Omental fat pad (tissue), 3 donors: ENCODE measurements at regions not wholly inside any gene's neighbourhood (a gene's known extent, or its start where the extent isn't known, plus 50 kb on each side); places are given as distances from the start of the nearest gene placed in this dataset.
"Not testable (repeated sequence)": the region's sequence is repeated elsewhere in the genome, so short reads cannot be mapped to it uniquely, and the experiment has no call there.

Experiments
- ATAC-seq: fragments of 150-250 bp; one replicate; pipeline ENCODE4 v1.9.1; 2016; ENCODE audit warnings: mild to moderate bottlenecking, moderate library complexity; ENCODE audit not compliant: low FRiP score
- DNase-seq: peaks from one replicate; pipeline ENCODE4 v3.0.0-alpha.2; 2019; ENCODE audit warnings: low spot score
- TF ChIP-seq, protein P1 (sequence below), 3 donors: fragments of 450-650 bp; IDR thresholded peaks; one replicate each; pipeline ENCODE4 v1.5.1; 2016 to 2017; ENCODE audit warnings: antibody characterized with exemption in 3 of 3, mild to moderate bottlenecking in 3 of 3, moderate library complexity in 2 of 3

DNA sequence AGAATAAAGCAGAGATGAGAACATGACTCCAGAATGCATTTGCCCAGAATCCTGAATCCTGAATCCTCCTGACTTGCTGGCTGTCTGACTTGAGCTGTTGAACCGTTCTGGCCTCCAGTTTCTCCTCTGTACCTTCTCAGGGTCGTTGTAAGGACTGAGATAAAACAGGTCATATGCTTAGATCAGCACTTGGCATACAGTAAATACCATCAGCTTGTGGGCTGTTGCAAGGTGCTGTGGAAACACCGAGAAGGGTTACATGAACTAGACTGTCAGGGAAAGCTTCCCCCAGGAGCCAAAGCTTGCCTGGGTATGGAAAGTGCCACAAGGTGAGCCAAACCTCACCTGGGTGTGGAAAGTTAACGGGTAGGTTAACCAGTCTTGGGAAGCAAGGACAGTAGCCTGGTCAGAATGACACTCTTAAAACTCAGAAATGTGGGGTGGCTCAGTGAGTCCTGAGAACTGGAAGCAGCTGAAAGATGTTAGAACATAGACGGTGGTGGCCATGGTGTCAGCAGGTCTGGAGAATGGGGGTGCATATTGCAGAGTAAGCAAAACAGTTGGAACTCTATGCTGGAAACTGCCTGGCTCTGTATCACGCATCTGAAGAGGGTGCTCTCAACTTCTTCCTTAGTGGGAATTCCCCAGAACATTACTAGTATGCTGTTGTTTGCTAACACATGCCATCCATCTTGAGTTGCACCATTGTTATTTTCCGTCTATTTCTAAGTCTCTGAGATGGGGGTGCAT is 105.3 kb upstream of the DYRK2 start:
- ATAC-seq = no peak
- TF ChIP-seq, protein P1, sequence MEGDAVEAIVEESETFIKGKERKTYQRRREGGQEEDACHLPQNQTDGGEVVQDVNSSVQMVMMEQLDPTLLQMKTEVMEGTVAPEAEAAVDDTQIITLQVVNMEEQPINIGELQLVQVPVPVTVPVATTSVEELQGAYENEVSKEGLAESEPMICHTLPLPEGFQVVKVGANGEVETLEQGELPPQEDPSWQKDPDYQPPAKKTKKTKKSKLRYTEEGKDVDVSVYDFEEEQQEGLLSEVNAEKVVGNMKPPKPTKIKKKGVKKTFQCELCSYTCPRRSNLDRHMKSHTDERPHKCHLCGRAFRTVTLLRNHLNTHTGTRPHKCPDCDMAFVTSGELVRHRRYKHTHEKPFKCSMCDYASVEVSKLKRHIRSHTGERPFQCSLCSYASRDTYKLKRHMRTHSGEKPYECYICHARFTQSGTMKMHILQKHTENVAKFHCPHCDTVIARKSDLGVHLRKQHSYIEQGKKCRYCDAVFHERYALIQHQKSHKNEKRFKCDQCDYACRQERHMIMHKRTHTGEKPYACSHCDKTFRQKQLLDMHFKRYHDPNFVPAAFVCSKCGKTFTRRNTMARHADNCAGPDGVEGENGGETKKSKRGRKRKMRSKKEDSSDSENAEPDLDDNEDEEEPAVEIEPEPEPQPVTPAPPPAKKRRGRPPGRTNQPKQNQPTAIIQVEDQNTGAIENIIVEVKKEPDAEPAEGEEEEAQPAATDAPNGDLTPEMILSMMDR (IDR thresholded peaks at IDR 0.05) = no peak
- no peak for DNase-seq

DNA sequence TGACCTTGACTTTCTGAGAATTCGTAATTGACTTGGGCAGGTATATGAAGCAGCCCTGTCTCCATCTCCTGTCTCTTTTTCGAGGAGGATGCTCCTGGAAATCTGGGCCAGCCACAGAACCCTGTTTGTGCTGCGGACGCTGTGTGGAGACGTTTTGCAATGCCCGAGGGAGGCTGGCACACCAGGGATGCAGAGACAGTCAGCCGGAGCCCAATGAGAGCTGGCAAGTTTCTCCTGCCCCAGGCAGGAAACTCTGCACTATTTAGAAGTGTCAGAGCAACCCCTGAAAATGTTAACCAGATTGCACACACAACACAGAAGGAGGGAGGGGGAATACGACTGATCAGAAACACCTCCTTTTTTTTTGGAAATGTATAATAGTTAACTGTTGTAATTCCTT is 103.2 kb upstream of the DYRK2 start:
- DNase-seq (no peak), ATAC-seq (no peak)
- TF ChIP-seq, protein P1 (IDR thresholded peaks at IDR 0.05) = no peak

DNA sequence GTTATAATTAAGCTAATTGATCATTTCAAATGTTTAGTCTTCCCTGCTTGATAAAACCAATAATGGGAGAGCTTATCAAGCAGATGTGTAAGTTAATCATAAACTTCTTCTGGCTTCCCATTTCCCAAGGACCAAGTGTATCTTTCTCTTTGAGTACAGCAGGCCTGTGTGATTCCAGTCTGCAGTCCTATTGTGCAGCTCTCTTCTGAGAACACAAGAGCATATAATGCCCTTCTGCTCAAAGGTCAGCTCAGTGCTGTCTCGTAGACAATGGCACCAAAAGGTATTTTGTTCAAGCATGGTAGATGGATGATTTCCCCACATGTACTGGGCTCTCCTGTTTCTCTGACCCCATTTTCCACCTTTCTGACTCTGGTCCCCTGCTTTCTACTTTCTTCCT is 101.8 kb upstream of the DYRK2 start:
- TF ChIP-seq, protein P1 (IDR thresholded peaks at IDR 0.05) = no peak
- ATAC-seq (no peak), DNase-seq (no peak)

DNA sequence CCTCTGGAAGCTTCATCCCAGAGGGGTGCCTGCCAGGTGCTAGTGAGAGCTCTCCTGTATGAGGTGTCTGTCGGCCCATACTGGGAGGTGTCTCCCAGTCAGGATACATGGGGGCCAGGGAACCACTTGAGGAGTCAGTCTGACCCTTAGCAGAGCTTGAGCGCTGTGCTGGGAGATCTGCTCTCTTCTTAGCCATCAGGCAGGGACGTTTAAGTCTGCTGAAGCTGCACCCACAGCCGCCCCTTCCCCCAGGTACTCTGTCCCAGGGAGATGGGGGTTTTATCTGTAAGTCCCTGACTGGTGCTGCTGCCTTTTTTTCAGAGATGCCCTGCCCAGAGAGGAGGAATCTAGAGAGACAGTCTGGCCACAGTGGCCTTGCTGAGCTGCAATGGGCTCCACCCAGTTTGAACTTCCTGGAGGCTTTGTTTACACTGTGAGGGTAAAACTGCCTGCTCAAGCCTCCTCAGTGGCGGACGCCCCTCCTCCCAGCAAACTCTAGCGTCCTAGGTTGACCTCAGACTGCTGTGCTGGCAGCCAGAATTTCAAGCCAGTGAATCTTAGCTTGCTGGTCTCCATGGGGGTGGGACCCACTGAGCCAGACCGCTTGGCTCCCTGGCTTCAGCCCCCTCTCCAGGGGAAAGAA is 93.3 kb upstream of the DYRK2 start:
- not testable (repeated sequence) for DNase-seq

DNA sequence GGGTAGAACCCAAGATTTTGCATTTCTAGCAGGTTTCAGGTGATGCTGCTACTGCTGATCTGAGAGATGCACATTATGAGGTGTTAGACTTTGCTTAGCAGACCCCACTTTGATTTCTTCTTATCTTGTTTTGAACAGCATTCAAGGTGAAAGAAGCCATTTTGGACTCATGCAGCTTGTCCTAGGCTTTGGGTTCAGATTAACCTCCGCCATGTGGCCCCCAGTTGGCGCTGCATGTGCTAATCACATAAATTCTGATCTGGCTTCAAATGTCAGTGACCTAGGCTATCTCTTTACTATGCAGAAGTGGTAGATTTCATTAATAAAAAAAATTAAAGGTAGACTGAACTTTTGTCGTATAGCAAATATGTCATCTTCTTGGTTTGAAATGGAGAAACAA is 89.8 kb upstream of the DYRK2 start:
- TF ChIP-seq, protein P1 (IDR thresholded peaks at IDR 0.05) = no peak
- DNase-seq (no peak), ATAC-seq (no peak)

More for the DNA sequence above, 93.3 kb upstream of the DYRK2 start:
- ATAC-seq = not testable (repeated sequence)

DNA sequence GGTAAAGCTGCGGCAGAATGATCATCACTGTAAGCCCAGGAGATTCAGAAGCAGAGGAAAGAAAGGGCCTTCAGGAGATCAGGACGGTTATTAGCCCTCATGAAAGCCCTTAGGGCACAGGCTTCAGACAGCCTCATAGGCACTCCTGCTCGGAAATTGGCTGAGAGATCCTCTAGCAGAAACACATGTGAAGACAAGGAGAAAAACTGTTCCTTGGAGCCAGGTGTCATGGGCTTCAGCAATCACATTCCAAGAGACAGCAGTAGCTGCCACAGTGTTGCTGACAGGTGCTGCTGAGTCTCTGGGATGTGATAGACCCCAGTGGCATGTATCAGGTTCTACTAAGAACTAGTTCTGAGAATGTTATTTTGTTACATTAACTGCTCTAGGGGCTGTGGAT is 88.8 kb upstream of the DYRK2 start:
- TF ChIP-seq, protein P1 (IDR thresholded peaks at IDR 0.05) = no peak
- DNase-seq (no peak), ATAC-seq (no peak)

DNA sequence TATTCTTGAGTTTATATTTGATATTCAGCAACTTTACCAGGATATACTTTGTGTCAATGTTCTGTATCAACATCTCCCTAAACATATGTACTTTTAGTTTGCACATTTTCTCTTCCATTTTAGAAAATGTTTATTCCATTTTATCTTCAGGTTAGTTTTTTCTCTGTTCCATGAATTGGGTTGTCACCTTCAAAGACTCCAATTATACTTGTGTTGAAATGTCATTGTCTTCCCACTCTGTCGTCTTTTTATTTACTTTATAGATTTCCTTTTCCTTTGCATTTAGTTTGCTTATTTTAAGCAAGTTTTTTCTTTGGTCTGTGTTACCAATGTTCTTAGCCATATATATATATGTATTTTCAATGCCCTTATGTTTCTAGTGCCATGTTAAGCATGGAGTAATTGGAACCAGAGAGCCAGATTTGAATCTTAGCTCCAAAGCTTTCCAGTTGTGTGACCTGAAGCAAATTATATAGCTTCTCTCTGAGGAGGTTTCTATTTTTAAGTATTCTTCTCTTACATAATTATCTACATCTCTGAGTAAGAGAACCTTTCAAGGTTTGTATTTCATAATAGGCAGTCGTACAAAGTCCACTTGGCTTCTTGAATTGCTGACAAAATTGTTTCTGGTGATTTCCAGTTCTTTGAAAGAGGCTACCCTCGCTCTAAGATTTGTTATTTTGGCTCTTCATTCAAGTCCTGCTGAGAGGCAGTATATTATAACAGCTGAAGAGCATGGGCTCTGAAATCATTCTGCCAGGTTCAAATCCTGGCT is 85.8 kb upstream of the DYRK2 start:
- TF ChIP-seq, protein P1 (IDR thresholded peaks at IDR 0.05) = no peak
- ATAC-seq (no peak), DNase-seq (no peak)
